Esophagus squamous epithelium (tissue), 5 donors: ENCODE measurements at regions not wholly inside any gene's neighbourhood (a gene's known extent, or its start where the extent isn't known, plus 50 kb on each side); places are given as distances from the start of the nearest gene placed in this dataset.

Experiments
- DNase-seq: peaks from one replicate; lab custom pipeline; 2025; lab: John Stamatoyannopoulos, UW
- H3K27ac ChIP-seq, 4 donors: fragments of 200-600 bp; sonication (generic); one replicate each; pipeline ENCODE4 v1.5.1; 2016 to 2019; ENCODE audit warnings: mild to moderate bottlenecking in 1 of 4
- H3K27me3 ChIP-seq, 4 donors: fragments of 200-600 bp; sonication (generic); 1 replicate in 3 of 4; 2 replicates in 1 of 4; pipeline versions ENCODE4 v1.5.1 to v1.6.0; 2017 to 2021; ENCODE audit warnings: antibody characterized with exemption in 1 of 4
- H3K36me3 ChIP-seq, 3 donors: fragments of 200-600 bp; sonication (generic); one replicate each; pipeline ENCODE4 v1.5.1; 2016 to 2019
- H3K4me1 ChIP-seq, 3 donors: fragments of 200-600 bp; sonication (generic); one replicate each; pipeline ENCODE4 v1.5.1; 2017 to 2019
- H3K4me3 ChIP-seq, 4 donors: fragments of 200-600 bp; sonication (generic); 1 replicate in 3 of 4; 2 replicates in 1 of 4; pipeline ENCODE4 v1.5.1; 2016 to 2019; ENCODE audit warnings: mild to moderate bottlenecking in 2 of 4, moderate library complexity in 1 of 4
- H3K9me3 ChIP-seq, 3 donors: fragments of 200-600 bp; sonication (generic); one replicate each; pipeline ENCODE4 v1.5.1; 2016 to 2019
- CTCF ChIP-seq, 6 experiments: fragments of 450-650 bp in 4 of 6; fragments of 200-600 bp in 2 of 6; sonication (generic) in 2 of 6; IDR thresholded peaks; one replicate each; pipeline ENCODE4 v1.5.1; 2016 to 2019; ENCODE audit warnings: antibody characterized with exemption in 6 of 6, mild to moderate bottlenecking in 4 of 6, moderate library complexity in 4 of 6
- POLR2A ChIP-seq, 4 donors: fragments of 450-650 bp; IDR thresholded peaks; one replicate each; pipeline ENCODE4 v1.6.1; 2017; ENCODE audit warnings: antibody characterized with exemption in 4 of 4, mild to moderate bottlenecking in 4 of 4, moderate library complexity in 3 of 4
- whole genome bisulfite sequencing, 2 donors: methylation state at CpG; one replicate each; pipeline ENCODE4 v1.1.5; 2018; 5-methylcytosine and 5-hydroxymethylcytosine counted together
- intact Hi-C: fragments of 100-400 bp; cut with DNase I; formaldehyde crosslinking; loops from one replicate; pipeline ENCODE4 v1.15.0; 2022
- donor health status: DM: yes; HTN: yes; CAD: no.

GRCh38 chr6:9186148-9186547 is 750.8 kb upstream of the SLC35B3 start:
- no peaks in the 10 kb centered on the region for H3K9me3 ChIP-seq
- H3K27me3 ChIP-seq, result no peaks in the 10 kb centered on the region
- intact Hi-C loops, result no loop called here
- DNase-seq, result no peak
- TF ChIP-seq CTCF (IDR thresholded peaks at IDR 0.05) (no peak), POLR2A (IDR thresholded peaks at IDR 0.05) (no peak)
- H3K36me3 ChIP-seq, result no peaks in the 10 kb centered on the region
- H3K27ac ChIP-seq, result no peak overlapping the region
- no peak overlapping the region for H3K4me3 ChIP-seq
- no peaks in the 10 kb centered on the region for H3K4me1 ChIP-seq

GRCh38 chr6:9178071-9178470 is 742.7 kb upstream of the SLC35B3 start:
- Histone ChIP-seq H3K4me1 (no peaks in the 10 kb centered on the region), H3K36me3 (no peaks in the 10 kb centered on the region), H3K9me3 (no peaks in the 10 kb centered on the region), H3K27ac (no peak overlapping the region), H3K27me3 (no peaks in the 10 kb centered on the region), H3K4me3 (no peak overlapping the region)
- 82 to 84% methylated on average over 2 of the region's 2 CpGs for WGBS, 2 donors
- no peak for DNase-seq
- intact Hi-C loops, result no loop called here
- no peak for TF ChIP-seq POLR2A (IDR thresholded peaks at IDR 0.05)
- no peak for TF ChIP-seq CTCF (IDR thresholded peaks at IDR 0.05)

GRCh38 chr6:9173229-9173628 is 737.9 kb upstream of the SLC35B3 start:
- Histone ChIP-seq H3K36me3 (no peaks in the 10 kb centered on the region), H3K27ac (no peak overlapping the region), H3K4me1 (no peaks in the 10 kb centered on the region), H3K9me3 (no peaks in the 10 kb centered on the region), H3K4me3 (no peak overlapping the region), H3K27me3 (no peaks in the 10 kb centered on the region)
- DNase-seq, result no peak
- intact Hi-C loops, result no loop called here
- 73 to 74% methylated on average over 5 to 7 of the region's 7 CpGs for WGBS, 2 donors
- TF ChIP-seq CTCF (IDR thresholded peaks at IDR 0.05) (no peak), POLR2A (IDR thresholded peaks at IDR 0.05) (no peak)

- Histone ChIP-seq H3K4me1 (no peaks in the 10 kb centered on the region), H3K36me3 (no peaks in the 10 kb centered on the region), H3K27ac (no peak overlapping the region), H3K27me3 (no peaks in the 10 kb centered on the region), H3K4me3 (no peak overlapping the region), H3K9me3 (no peaks in the 10 kb centered on the region)
- 64 to 79% methylated on average over 1 of the region's 1 CpG for WGBS, 2 donors
- no peak for DNase-seq
- TF ChIP-seq POLR2A (IDR thresholded peaks at IDR 0.05) (no peak), CTCF (IDR thresholded peaks at IDR 0.05) (no peak)
- intact Hi-C loops, result no loop called here
These were observed 736.8 kb upstream of the SLC35B3 start for GRCh38 chr6:9172096-9172495.

- Histone ChIP-seq H3K4me1 (no peaks in the 10 kb centered on the region), H3K4me3 (no peak overlapping the region), H3K27me3 (no peaks in the 10 kb centered on the region), H3K27ac (no peak overlapping the region), H3K9me3 (no peaks in the 10 kb centered on the region), H3K36me3 (no peaks in the 10 kb centered on the region)
- intact Hi-C loops, result no loop called here
- 35 to 52% methylated on average over 1 of the region's 1 CpG for WGBS, 2 donors
- TF ChIP-seq POLR2A (IDR thresholded peaks at IDR 0.05) (no peak), CTCF (IDR thresholded peaks at IDR 0.05) (no peak)
- DNase-seq, result no peak
These were observed 733.3 kb upstream of the SLC35B3 start for GRCh38 chr6:9168669-9169068.
